ENCODE measurements at regions not wholly inside any gene's neighbourhood (a gene's known extent, or its start where the extent isn't known, plus 50 kb on each side); places are given as distances from the start of the nearest gene placed in this dataset.

DNA sequence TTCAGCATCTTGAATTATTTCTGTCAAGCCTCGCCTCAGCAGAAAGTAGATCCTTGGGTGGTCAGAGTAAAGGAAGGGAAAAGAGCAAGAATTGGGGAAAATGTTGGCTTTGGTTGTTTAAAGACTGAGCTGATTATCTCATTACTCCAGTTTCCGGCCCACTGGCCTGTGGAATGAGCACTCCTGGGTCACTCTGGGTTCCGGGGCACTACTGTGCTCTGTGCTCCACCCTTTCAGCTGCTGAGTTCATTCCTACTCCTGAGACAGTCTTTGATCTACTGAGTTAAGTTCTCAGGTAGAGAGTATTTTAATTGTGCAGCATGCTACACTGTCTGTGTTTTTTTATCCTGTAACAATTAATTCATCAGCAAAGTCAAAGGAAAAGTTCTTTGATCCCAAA lies 427.7 kb downstream of the CDH2 start:
- Histone ChIP-seq H3K27ac (ENCODE audit: low read depth in 1 of 2, low read length in 1 of 2) (no peak overlapping the region), H3K9me3 (ENCODE audit: control insufficient read depth in 4 of 4, insufficient read depth in 3 of 4, low read length in 3 of 4) (no peaks in the 10 kb centered on the region), H3K36me3 (ENCODE audit: control insufficient read depth in 4 of 4, insufficient read depth in 4 of 4, low read length in 4 of 4) (no peaks in the 10 kb centered on the region), H3K9ac (ENCODE audit: insufficient read depth in 1 of 2, low read length in 2 of 2) (no peak overlapping the region), H3K4me3 (no peak overlapping the region), H3K27me3 (ENCODE audit: control insufficient read depth in 3 of 3, insufficient read depth in 3 of 3, low read length in 2 of 3) (no peaks in the 10 kb centered on the region), H3K4me1 (ENCODE audit: control insufficient read depth in 5 of 5, insufficient read depth in 5 of 5, low read length in 5 of 5) (no peaks in the 10 kb centered on the region)
- 57 to 61% methylated on average over 3 of the region's 3 CpGs for WGBS, 2 donors
- DNase-seq, result no peak
- ATAC-seq (ENCODE audit: insufficient read depth, low FRiP score), result no peak
- TF ChIP-seq, protein P1, sequence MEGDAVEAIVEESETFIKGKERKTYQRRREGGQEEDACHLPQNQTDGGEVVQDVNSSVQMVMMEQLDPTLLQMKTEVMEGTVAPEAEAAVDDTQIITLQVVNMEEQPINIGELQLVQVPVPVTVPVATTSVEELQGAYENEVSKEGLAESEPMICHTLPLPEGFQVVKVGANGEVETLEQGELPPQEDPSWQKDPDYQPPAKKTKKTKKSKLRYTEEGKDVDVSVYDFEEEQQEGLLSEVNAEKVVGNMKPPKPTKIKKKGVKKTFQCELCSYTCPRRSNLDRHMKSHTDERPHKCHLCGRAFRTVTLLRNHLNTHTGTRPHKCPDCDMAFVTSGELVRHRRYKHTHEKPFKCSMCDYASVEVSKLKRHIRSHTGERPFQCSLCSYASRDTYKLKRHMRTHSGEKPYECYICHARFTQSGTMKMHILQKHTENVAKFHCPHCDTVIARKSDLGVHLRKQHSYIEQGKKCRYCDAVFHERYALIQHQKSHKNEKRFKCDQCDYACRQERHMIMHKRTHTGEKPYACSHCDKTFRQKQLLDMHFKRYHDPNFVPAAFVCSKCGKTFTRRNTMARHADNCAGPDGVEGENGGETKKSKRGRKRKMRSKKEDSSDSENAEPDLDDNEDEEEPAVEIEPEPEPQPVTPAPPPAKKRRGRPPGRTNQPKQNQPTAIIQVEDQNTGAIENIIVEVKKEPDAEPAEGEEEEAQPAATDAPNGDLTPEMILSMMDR (IDR thresholded peaks at IDR 0.05; ENCODE audit: control extremely low read depth, extremely low read depth), result no peak

DNA sequence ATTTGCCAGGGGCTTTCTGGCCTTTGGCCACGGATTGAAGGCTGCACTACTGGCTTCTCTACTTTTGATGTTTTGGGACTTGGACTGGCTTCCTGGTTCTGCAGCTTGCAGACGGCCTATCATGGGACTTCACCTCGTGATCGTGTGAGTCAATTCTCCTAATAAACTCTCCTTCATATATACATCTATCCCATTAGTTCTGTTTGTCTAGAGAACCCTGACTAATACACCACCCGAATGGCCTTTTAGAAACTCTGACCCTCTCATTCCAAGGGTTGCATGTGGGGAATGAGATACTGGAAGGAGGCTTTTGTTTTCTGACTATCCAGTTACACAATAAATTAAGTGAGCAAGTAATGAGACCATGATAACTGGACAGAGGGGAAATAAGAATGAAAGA lies 430.7 kb downstream of the CDH2 start:
- H3K4me1 ChIP-seq (ENCODE audit: control insufficient read depth in 5 of 5, insufficient read depth in 5 of 5, low read length in 5 of 5), result no peaks in the 10 kb centered on the region
- H3K9ac ChIP-seq (ENCODE audit: insufficient read depth in 1 of 2, low read length in 2 of 2), result no peak overlapping the region
- no peaks in the 10 kb centered on the region for H3K27me3 ChIP-seq (ENCODE audit: control insufficient read depth in 3 of 3, insufficient read depth in 3 of 3, low read length in 2 of 3)
- no peak for ATAC-seq (ENCODE audit: insufficient read depth, low FRiP score)
- H3K27ac ChIP-seq (ENCODE audit: low read depth in 1 of 2, low read length in 1 of 2), result no peak overlapping the region
- no peaks in the 10 kb centered on the region for H3K9me3 ChIP-seq (ENCODE audit: control insufficient read depth in 4 of 4, insufficient read depth in 3 of 4, low read length in 3 of 4)
- TF ChIP-seq, protein P1 (IDR thresholded peaks at IDR 0.05; ENCODE audit: control extremely low read depth, extremely low read depth), result no peak
- no peak for DNase-seq
- H3K36me3 ChIP-seq (ENCODE audit: control insufficient read depth in 4 of 4, insufficient read depth in 4 of 4, low read length in 4 of 4), result no peaks in the 10 kb centered on the region
- WGBS, 2 donors, result 84 to 90% methylated on average over 5 of the region's 5 CpGs
- H3K4me3 ChIP-seq, result no peak overlapping the region

DNA sequence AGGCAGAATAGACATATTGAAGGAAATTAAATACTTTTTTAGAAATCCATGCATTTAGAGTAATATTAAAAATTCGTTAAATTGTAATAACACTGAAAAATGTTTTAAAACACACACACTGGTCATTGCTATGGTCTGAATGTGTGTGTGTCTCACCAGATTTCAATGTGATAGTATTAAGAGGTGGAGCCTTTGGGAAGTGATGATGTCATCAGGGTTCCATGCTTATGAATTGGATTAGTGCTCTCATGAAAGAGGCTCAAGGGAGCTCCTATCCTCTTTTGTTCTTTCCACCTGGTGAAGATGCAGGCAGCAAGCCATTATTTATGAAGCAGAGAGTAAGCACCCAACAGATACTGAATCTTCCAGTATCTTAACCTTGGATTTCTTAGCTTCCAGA lies 441.8 kb downstream of the CDH2 start:
- DNase-seq (no peak), ATAC-seq (ENCODE audit: insufficient read depth, low FRiP score) (no peak)
- Histone ChIP-seq H3K9ac (ENCODE audit: insufficient read depth in 1 of 2, low read length in 2 of 2) (no peak overlapping the region), H3K4me3 (no peak overlapping the region), H3K36me3 (ENCODE audit: control insufficient read depth in 4 of 4, insufficient read depth in 4 of 4, low read length in 4 of 4) (no peaks in the 10 kb centered on the region), H3K27me3 (ENCODE audit: control insufficient read depth in 3 of 3, insufficient read depth in 3 of 3, low read length in 2 of 3) (no peaks in the 10 kb centered on the region), H3K4me1 (ENCODE audit: control insufficient read depth in 5 of 5, insufficient read depth in 5 of 5, low read length in 5 of 5) (no peaks in the 10 kb centered on the region), H3K9me3 (ENCODE audit: control insufficient read depth in 4 of 4, insufficient read depth in 3 of 4, low read length in 3 of 4) (no peaks in the 10 kb centered on the region), H3K27ac (ENCODE audit: low read depth in 1 of 2, low read length in 1 of 2) (no peak overlapping the region)
- WGBS, 2 donors, result 71 to 83% methylated on average over 1 of the region's 1 CpG
- TF ChIP-seq, protein P1 (IDR thresholded peaks at IDR 0.05; ENCODE audit: control extremely low read depth, extremely low read depth), result no peak

DNA sequence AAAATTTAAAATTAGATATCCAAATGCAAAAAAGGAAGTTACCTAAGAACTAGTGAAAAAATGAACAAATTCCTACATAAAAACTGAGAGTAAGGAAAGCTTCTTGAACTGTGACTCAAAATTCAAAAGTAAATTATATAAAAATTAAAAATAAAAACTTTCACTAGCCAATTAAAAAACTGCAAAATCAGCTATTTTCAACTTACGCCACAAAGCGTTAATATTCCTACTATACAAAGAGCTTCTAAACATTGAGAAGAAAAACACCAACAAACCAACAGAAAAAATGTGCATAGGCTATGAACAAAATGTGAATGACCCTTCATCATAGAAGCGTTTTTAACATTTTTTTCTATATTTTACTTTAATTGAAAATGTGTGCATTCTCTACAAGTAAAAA lies 445.7 kb downstream of the CDH2 start:
- TF ChIP-seq, protein P1 (IDR thresholded peaks at IDR 0.05; ENCODE audit: control extremely low read depth, extremely low read depth), result no peak
- Histone ChIP-seq H3K9ac (ENCODE audit: insufficient read depth in 1 of 2, low read length in 2 of 2) (no peak overlapping the region), H3K4me3 (no peak overlapping the region), H3K27me3 (ENCODE audit: control insufficient read depth in 3 of 3, insufficient read depth in 3 of 3, low read length in 2 of 3) (no peaks in the 10 kb centered on the region), H3K9me3 (ENCODE audit: control insufficient read depth in 4 of 4, insufficient read depth in 3 of 4, low read length in 3 of 4) (peaks cover 0 to 5% (median 1%) of the 10 kb centered on the region in 4 donors), H3K27ac (ENCODE audit: low read depth in 1 of 2, low read length in 1 of 2) (no peak overlapping the region), H3K4me1 (ENCODE audit: control insufficient read depth in 5 of 5, insufficient read depth in 5 of 5, low read length in 5 of 5) (no peaks in the 10 kb centered on the region), H3K36me3 (ENCODE audit: control insufficient read depth in 4 of 4, insufficient read depth in 4 of 4, low read length in 4 of 4) (no peaks in the 10 kb centered on the region)
- WGBS, 2 donors, result 95% methylated on average over 3 of the region's 3 CpGs
- DNase-seq (no peak), ATAC-seq (ENCODE audit: insufficient read depth, low FRiP score) (no peak)

Measured in lung (tissue), 11 donors.